ENCODE measurements at regions not wholly inside any gene's neighbourhood (a gene's known extent, or its start where the extent isn't known, plus 50 kb on each side); places are given as distances from the start of the nearest gene placed in this dataset.
A peak's percentile ranks its signal among the peaks of the same experiment; 100 is the strongest.

- Histone ChIP-seq H3K4me3 (replicated peaks; ENCODE audit: insufficient read depth, low read length) (peak overlapping the region; percentile 71), H3K27ac (replicated peaks) (no peak overlapping the region), H3K27me3 (ENCODE audit: insufficient read depth, poor library complexity, severe bottlenecking) (peaks cover 4% of the 10 kb centered on the region)
- DNase-seq (ENCODE audit: low read depth in 1 of 2, low spot score in 1 of 2) = peak in 1 of 2 experiments; percentile 57
- TF ChIP-seq REST (IDR thresholded peaks at IDR 0.05; ENCODE audit: insufficient replicate concordance, low read depth) (no peak), CTCF (IDR thresholded peaks at IDR 0.05; ENCODE audit: insufficient read depth, low read length) (no peak), SPI1 (IDR thresholded peaks at IDR 0.05; ENCODE audit: borderline replicate concordance, low read depth) (peak; percentile 69; the same call in 1 of the 2 replicates), GABPA (IDR thresholded peaks at IDR 0.05; ENCODE audit: low read depth) (no peak; the same call in 1 of the 2 replicates), POLR2AphosphoS5 (IDR thresholded peaks at IDR 0.05; ENCODE audit: low read depth) (0 out of 2 replicates have a peak, but pooled peaks have one; percentile 5)
These were observed 112.0 kb upstream of the BEND6 start for GRCh38 chr6:56842686-56843475.

- TF ChIP-seq GABPA (IDR thresholded peaks at IDR 0.05; ENCODE audit: low read depth) = no peak
- TF ChIP-seq POLR2AphosphoS5 (IDR thresholded peaks at IDR 0.05; ENCODE audit: low read depth) = no peak
- no peak for TF ChIP-seq CTCF (IDR thresholded peaks at IDR 0.05; ENCODE audit: insufficient read depth, low read length)
- TF ChIP-seq SPI1 (IDR thresholded peaks at IDR 0.05; ENCODE audit: borderline replicate concordance, low read depth) = no peak
- TF ChIP-seq REST (IDR thresholded peaks at IDR 0.05; ENCODE audit: insufficient replicate concordance, low read depth) = no peak
- no peak for DNase-seq (ENCODE audit: low read depth in 1 of 2, low spot score in 1 of 2)
- H3K4me3 ChIP-seq (replicated peaks; ENCODE audit: insufficient read depth, low read length) = no peak overlapping the region
- peaks cover 4% of the 10 kb centered on the region for H3K27me3 ChIP-seq (ENCODE audit: insufficient read depth, poor library complexity, severe bottlenecking)
- H3K27ac ChIP-seq (replicated peaks) = no peak overlapping the region
These were observed 113.2 kb upstream of the BEND6 start for GRCh38 chr6:56841751-56842150.

- DNase-seq (ENCODE audit: low read depth in 1 of 2, low spot score in 1 of 2) = no peak
- Histone ChIP-seq H3K4me3 (replicated peaks; ENCODE audit: insufficient read depth, low read length) (no peak overlapping the region), H3K27me3 (ENCODE audit: insufficient read depth, poor library complexity, severe bottlenecking) (peaks cover 4% of the 10 kb centered on the region), H3K27ac (replicated peaks) (no peak overlapping the region)
- no peak for TF ChIP-seq CTCF (IDR thresholded peaks at IDR 0.05; ENCODE audit: insufficient read depth, low read length)
These were observed 113.5 kb upstream of the BEND6 start for GRCh38 chr6:56841381-56841749.
